B cell (primary cell): ENCODE measurements at regions not wholly inside any gene's neighbourhood (a gene's known extent, or its start where the extent isn't known, plus 50 kb on each side); places are given as distances from the start of the nearest gene placed in this dataset.

Experiments
- EZH2 ChIP-seq: IDR thresholded peaks from 2 replicates; pipeline ENCODE4 v1.6.1; 2012; ENCODE audit warnings: borderline replicate concordance, low read depth, mild to moderate bottlenecking, moderate library complexity, low read length; ENCODE audit not compliant: insufficient read depth, poor library complexity, severe bottlenecking
- TF ChIP-seq, protein P1 (sequence below): fragments of 200-600 bp; IDR thresholded peaks from one replicate; pipeline ENCODE4 v1.8.0; 2022; ENCODE audit warnings: antibody characterized with exemption, mild to moderate bottlenecking

DNA sequence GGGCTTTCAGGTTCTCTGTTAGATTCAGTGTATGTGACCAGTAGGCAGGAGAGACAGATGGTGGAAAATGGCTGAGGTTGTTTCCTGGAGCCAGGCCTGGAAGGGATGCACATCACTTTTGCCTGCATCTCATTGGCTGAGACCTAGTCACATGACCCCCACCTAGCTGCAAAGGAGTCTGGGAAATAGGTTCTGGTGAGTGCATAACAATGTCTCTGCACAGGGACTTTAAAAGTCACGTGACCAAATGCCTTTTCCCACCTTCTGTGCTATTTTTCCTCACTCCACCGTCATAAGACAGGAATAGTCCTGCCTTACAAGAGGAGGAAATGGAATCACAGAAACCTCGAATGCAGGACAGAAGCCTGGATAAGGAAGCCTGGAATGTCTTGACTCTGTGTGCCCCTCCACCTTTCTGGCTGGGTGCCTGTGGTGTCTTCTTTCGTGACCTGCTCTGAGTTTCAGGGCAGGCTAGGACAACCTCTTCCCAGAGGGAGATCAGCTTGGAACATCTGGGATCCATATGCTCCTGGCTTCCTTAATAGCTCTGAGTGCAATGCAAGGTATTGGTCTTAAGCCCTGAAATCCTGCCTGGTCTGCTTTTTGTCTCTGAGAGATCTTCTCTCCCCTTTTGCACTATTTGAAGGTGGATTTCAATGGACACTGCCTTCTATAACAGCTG is 139.9 kb upstream of the ZNF438 start:
- TF ChIP-seq, protein P1, sequence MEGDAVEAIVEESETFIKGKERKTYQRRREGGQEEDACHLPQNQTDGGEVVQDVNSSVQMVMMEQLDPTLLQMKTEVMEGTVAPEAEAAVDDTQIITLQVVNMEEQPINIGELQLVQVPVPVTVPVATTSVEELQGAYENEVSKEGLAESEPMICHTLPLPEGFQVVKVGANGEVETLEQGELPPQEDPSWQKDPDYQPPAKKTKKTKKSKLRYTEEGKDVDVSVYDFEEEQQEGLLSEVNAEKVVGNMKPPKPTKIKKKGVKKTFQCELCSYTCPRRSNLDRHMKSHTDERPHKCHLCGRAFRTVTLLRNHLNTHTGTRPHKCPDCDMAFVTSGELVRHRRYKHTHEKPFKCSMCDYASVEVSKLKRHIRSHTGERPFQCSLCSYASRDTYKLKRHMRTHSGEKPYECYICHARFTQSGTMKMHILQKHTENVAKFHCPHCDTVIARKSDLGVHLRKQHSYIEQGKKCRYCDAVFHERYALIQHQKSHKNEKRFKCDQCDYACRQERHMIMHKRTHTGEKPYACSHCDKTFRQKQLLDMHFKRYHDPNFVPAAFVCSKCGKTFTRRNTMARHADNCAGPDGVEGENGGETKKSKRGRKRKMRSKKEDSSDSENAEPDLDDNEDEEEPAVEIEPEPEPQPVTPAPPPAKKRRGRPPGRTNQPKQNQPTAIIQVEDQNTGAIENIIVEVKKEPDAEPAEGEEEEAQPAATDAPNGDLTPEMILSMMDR = no peak
- TF ChIP-seq EZH2 = no peak
